GM12801 (cell line): ENCODE measurements at regions not wholly inside any gene's neighbourhood (a gene's known extent, or its start where the extent isn't known, plus 50 kb on each side); places are given as distances from the start of the nearest gene placed in this dataset.

Experiments
- TF ChIP-seq, protein P1 (sequence below): IDR thresholded peaks from one replicate; pipeline ENCODE4 v1.5.1; 2011; ENCODE audit warnings: control low read depth; ENCODE audit not compliant: insufficient read length; ENCODE audit errors: extremely low read depth

DNA sequence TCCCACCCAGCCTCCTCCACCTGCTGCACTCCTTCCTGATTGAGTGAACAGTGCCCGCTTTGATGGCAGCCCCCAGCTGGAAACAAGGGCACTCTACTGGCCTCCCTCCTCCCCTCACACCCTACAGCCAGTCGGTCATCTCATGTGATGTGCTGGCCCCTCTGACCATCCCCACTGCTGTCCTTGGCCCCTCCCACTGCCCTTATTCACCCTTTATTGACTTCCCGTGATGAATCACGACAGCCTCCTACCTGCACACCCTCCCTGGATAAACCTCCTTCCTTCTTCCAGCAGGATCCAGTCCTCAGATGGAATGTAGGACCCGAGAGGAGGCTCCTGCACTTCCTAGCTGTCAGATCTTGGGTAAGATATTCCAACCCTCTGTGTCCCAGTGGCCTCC, 186.5 kb upstream of the SH3BP4 start:
- TF ChIP-seq, protein P1, sequence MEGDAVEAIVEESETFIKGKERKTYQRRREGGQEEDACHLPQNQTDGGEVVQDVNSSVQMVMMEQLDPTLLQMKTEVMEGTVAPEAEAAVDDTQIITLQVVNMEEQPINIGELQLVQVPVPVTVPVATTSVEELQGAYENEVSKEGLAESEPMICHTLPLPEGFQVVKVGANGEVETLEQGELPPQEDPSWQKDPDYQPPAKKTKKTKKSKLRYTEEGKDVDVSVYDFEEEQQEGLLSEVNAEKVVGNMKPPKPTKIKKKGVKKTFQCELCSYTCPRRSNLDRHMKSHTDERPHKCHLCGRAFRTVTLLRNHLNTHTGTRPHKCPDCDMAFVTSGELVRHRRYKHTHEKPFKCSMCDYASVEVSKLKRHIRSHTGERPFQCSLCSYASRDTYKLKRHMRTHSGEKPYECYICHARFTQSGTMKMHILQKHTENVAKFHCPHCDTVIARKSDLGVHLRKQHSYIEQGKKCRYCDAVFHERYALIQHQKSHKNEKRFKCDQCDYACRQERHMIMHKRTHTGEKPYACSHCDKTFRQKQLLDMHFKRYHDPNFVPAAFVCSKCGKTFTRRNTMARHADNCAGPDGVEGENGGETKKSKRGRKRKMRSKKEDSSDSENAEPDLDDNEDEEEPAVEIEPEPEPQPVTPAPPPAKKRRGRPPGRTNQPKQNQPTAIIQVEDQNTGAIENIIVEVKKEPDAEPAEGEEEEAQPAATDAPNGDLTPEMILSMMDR: no peak

- TF ChIP-seq, protein P1: no peak
These were observed 187.4 kb upstream of the SH3BP4 start for GRCh38 chr2:234764372-234764771.

DNA sequence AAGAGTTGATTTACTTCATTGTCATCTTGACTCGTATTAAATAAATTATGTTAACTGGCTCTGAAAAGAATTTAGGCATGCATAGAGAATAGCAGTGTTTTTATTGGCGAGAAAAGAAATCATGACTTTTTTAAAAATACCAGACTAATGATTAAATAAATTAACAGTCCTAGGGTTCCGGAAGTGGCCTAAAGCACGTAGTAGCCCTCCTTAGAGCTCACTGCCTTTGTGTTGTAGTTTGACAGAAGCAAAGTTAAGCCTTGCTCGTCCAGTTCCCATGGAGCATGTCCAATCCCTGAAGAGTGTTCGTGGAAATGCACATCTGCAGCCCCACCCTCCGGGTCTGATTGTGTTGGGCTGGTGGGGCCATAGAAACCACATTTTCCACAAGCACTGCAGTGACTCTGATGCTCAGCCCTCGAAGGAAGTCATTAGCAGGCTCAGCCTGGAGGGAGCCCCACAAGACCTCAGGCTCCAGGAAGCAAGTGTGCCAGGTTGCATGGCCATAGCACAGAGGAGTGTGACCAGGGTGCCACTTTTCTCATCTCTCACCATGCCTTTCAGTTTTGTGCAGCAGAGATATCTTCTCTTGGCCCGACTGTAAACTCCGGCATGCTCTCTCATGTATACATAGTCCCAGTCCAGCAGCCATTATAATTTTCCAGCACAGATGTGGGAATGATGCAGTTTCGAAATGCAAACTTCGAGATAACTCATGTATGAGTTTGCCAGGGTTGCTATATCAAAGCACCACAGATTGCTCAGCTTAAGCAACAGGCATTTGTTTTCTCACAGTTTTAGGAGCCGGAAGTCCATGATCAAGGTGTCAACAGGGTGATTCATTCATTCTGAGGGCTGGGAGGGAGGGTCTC, 188.6 kb upstream of the SH3BP4 start:
- TF ChIP-seq, protein P1: no peak

GRCh38 chr2:234761910-234762309, 189.9 kb upstream of the SH3BP4 start:
- TF ChIP-seq, protein P1: no peak

DNA sequence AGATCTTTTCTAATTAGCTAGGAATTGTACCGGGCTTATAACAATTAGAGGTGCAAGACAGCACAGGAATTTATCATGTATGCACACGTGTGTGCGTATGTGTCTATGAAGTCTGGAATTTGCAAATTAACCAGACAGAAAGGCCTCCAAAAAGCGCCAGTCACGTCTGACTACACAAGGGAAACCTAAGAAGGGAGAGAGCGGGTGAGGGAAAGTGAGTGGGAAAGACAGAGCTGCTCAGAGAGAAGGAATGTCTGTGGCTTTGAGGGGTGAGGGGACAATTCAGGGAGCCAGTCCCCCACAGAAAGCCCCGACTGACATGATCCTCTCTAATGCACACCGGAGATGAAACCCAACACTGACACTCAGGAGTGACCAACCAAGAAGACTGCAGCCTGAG, 197.7 kb upstream of the SH3BP4 start:
- TF ChIP-seq, protein P1: no peak

- TF ChIP-seq, protein P1: no peak
These were observed 198.1 kb upstream of the SH3BP4 start for GRCh38 chr2:234753701-234754100.

- TF ChIP-seq, protein P1: no peak
These were observed 198.9 kb upstream of the SH3BP4 start for GRCh38 chr2:234752966-234753365.
